C4-2B (cell line): ENCODE measurements at regions not wholly inside any gene's neighbourhood (a gene's known extent, or its start where the extent isn't known, plus 50 kb on each side); places are given as distances from the start of the nearest gene placed in this dataset.

ENCODE experiments used
- H3K27ac ChIP-seq: fragments of 450-650 bp; 2 replicates; pipeline ENCODE4 v1.5.1; 2017
- CTCF ChIP-seq: fragments of 450-650 bp; conservative IDR thresholded peaks from 2 replicates; pipeline ENCODE4 v1.5.1; 2017; ENCODE audit warnings: mild to moderate bottlenecking
- ZFX ChIP-seq: fragments of 450-650 bp; IDR thresholded peaks from 2 replicates; pipeline ENCODE4 v1.6.1; 2017

DNA sequence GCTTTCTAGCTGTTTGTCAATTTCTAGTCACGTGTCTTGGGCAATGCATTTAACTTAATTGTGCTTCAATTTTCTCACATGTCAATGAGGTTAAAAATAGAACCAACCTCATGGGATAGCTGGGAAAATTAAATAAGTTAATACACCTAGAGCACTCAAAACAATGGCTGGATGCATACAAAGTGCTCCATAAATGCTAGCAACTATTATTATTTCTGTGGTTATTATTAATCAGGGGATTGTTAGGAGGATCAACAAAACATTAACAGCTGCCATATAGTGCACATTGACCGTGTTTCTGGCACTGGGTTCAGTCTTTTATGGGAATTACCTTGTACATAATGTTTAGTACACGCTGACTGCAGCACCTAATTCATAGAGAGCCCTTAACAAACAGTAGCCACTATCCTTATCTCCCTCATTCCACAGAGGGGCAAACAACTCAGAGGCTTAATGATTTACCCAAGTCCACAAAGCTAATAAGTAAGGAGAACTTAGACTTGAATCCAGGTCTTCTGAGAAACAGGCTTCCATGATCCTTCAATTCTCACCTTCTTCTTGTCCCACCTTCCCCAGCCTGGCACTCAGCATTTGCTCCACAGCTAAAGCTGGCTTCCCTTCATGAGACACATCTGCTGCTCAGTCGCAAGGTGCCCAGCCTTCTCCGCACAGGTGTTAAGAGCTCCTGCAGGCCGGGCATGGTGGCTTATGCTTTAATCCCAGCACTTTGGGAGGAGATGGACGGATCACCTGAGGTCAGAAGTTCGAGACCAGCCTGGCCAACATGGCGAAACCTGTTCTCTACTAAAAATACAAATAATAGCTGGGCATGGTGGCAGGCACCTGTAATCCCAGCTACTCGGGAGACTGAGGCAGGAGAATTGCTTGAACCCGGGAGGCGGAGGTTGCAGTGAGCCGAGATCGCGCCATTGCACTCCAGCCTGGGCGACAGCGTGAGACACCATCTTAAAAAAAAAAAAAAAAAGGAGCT lies 137.4 kb upstream of the ABCA1 start:
- peak overlapping the region; percentile 43 for H3K27ac ChIP-seq
- TF ChIP-seq CTCF = no peak
- no peak for TF ChIP-seq ZFX

DNA sequence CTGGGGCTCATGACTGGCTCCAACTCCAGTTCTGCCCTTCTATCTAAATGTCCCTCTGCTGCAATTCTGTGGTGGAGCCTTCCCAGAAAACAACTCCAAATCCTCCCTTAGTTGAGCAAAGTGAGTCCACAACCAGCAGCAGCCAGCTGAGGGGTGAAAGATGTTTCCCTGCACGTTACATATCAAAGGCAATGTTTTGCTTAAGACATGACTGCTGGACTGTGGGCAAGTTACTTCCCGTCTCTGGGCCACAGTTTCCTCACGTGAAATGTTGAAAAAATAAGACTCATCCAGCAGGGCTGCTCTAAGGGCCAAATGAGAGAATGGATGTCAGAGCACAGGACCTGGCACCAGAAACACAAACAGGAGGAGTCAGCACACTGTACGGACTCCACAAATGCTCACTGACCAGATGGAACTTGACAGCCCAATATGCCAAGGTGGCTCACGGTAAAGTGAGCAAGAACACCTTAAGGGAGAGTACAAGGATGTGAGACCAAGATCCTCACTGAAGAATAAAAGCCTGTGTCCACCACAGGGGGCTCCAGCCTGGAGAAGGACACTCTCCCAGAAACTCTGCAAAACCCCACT lies 138.4 kb upstream of the ABCA1 start:
- 0 out of 2 replicates have a peak overlapping the region, but pooled peaks have one; percentile 23 for H3K27ac ChIP-seq
- TF ChIP-seq CTCF (no peak), ZFX (no peak)

DNA sequence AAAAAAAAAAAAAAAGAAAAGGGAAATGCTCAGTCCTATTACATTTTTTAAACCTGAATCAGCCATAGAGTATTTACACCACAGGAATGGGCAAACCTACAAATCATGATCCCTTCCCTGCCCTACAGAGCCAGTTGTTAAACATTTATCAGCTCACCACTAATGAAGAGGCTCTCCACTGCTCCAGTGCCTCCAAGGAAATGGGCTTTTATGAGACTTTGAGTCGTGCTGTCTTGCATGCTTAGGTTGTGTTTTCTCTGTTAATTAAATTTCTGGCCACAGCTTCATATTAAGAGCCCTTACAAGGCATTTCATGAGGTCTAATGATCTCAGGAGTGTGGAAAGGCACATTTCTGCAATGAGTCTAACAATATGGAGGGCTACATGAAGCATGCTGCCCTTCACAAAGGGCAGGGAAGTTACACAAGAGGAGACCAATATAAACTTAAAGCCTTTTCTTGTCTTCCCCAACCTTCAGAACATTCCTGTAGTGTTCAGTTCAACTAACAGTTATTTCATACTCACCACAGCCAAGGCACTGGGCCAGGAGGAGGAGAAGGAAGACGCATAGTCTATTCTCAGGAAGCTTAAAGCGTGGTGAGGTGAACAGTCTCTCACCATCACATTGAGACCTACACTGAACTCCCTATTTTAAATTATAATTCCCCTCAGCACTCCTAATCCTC lies 140.1 kb upstream of the ABCA1 start:
- no peak overlapping the region for H3K27ac ChIP-seq
- TF ChIP-seq ZFX = no peak

- H3K27ac ChIP-seq = no peak overlapping the region
- no peak for TF ChIP-seq ZFX
- TF ChIP-seq CTCF = no peak
These were observed 141.3 kb upstream of the ABCA1 start for GRCh38 chr9:105069285-105069684.

- TF ChIP-seq ZFX (no peak), CTCF (no peak)
- no peak overlapping the region for H3K27ac ChIP-seq
These were observed 141.7 kb upstream of the ABCA1 start for GRCh38 chr9:105069696-105070095.

- no peak overlapping the region for H3K27ac ChIP-seq
- TF ChIP-seq ZFX = no peak
- no peak for TF ChIP-seq CTCF
These were observed 142.2 kb upstream of the ABCA1 start for GRCh38 chr9:105070176-105070575.

DNA sequence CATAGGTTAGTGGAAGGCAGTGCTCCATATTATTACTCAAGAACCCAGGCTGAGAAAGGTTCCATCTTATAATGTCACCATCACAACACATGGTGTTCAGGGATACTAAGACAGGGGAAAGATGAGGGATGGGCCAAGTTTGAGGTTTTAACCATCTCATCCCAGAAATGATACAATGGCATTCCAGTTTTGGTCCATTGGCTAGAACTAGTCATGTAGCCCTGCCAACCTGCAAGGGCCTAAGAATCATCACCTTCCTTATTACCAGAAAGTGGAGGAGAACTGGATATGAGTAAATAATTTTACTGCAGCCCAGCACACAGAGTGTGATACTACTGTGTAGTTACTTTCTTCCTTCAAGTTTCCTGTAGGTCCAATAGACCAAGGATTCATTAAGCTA lies 144.5 kb upstream of the ABCA1 start:
- H3K27ac ChIP-seq = no peak overlapping the region
- TF ChIP-seq ZFX (no peak), CTCF (no peak)
